ENCODE measurements at regions not wholly inside any gene's neighbourhood (a gene's known extent, or its start where the extent isn't known, plus 50 kb on each side); places are given as distances from the start of the nearest gene placed in this dataset.

DNA sequence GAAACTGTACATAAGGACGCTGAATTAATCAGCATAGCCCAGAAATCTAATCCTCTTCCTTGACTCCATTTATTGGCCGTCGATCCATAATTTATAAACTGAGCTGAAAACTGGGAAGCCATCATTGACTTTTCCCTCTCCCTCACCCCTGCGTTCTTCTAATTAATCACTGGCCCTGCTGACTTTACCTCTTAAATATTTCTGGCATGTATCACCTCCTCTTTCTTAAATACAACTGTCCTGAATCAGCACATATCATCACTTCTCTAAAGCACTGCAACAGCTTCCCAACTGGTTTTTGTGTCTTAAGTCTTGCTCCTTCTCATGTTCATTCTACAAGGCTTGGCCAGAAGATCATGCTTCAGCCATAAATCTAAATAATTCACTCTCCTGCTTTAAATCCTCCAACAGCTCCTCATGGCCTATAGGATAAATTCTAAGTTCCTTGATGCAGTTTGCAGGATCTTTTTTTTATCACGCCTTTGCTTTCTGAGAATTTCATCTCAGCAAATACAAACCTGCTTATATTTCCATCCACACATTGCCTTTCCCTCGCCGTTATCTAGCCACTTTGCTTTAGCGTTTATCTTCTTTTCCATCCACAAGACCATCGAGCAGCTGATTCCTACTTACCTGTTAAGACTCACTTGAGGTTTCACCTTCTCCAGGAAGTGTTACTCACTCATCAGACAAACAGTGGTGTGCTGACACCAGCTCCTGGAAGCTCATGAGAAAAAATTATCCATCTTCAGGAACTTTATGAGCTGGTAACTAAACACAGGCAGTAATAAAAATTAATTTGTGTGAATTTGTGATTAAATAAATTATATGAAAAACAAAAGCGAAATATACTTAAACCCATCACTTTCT lies 295.6 kb upstream of the FLRT2 start:
- H3K27me3 Mint-ChIP-seq (ENCODE audit: low read depth) = no peaks in the 10 kb centered on the region
- no peaks in the 10 kb centered on the region for H3K36me3 Mint-ChIP-seq (ENCODE audit: insufficient read depth)
- DNase-seq (no peak), ATAC-seq (no peak)
- no peak overlapping the region for H3K4me3 Mint-ChIP-seq
- no peaks in the 10 kb centered on the region for H3K4me1 Mint-ChIP-seq (ENCODE audit: low read depth)
- peaks cover 6% of the 10 kb centered on the region for H3K9me3 Mint-ChIP-seq

DNA sequence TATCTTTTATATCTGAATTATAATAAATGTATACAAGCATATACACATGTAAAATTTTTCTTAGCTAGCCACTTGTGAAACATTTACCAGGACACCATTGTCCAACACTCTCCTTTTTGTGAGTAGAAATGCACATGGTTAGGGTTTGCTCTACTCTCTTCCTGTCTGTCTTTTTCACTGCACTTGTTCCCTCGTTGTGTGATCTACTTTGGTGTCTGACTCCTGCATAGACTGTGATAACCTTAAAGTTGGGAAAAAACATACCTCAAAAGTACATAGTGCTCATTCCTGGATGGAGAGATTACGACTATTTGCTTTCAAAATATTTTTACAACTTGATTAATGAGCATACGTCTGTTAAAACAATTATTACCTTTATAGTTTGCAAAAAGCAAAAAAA lies 294.1 kb upstream of the FLRT2 start:
- Mint-ChIP-seq H3K4me1 (ENCODE audit: low read depth) (no peaks in the 10 kb centered on the region), H3K4me3 (no peak overlapping the region), H3K36me3 (ENCODE audit: insufficient read depth) (no peaks in the 10 kb centered on the region), H3K27me3 (ENCODE audit: low read depth) (no peaks in the 10 kb centered on the region), H3K9me3 (peaks cover 3% of the 10 kb centered on the region)
- no peak for ATAC-seq
- DNase-seq = no peak

DNA sequence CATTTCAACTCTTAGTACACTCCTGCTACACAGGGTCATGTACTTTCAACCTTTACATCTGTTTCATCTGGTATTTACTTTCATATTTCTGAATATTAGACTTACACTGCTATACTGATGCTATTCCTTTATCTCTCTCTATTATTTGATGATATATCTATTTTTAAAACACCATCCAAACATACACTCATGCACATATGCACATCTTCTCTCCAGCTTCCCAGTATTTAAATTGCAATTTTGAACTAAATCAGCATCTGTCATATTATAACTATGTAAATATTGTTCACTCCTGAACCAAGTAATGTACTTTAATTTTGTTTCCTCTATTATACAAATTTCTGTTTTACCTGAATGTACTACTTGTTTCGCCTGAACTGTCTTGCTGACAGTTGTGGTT lies 293.6 kb upstream of the FLRT2 start:
- no peak overlapping the region for H3K4me3 Mint-ChIP-seq
- H3K9me3 Mint-ChIP-seq = peaks cover 3% of the 10 kb centered on the region
- H3K4me1 Mint-ChIP-seq (ENCODE audit: low read depth) = no peaks in the 10 kb centered on the region
- no peak for ATAC-seq
- DNase-seq = no peak
- no peaks in the 10 kb centered on the region for H3K36me3 Mint-ChIP-seq (ENCODE audit: insufficient read depth)
- no peaks in the 10 kb centered on the region for H3K27me3 Mint-ChIP-seq (ENCODE audit: low read depth)

DNA sequence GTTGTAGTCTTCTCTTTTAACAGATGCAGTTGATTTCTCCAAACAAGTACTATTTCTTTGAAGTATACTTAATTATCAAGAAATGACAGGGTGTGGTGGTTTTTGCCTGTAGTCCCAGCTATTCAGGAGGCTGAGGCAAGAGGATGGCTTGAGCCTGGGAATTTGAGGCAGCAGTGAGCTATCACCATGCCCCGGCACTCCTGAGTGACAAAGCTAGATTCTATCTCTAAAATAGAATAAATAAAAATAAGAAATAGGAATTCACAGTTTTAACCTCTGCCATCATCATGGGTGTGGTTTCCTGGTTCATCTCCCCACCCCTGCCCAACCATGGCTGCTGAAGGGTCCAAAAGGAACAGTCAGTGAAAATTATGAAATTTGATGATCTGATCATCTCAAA lies 290.2 kb upstream of the FLRT2 start:
- no peak for DNase-seq
- Mint-ChIP-seq H3K4me3 (no peak overlapping the region), H3K27me3 (ENCODE audit: low read depth) (no peaks in the 10 kb centered on the region), H3K4me1 (ENCODE audit: low read depth) (no peaks in the 10 kb centered on the region), H3K9me3 (peaks cover 4% of the 10 kb centered on the region), H3K36me3 (ENCODE audit: insufficient read depth) (no peaks in the 10 kb centered on the region)
- no peak for ATAC-seq

DNA sequence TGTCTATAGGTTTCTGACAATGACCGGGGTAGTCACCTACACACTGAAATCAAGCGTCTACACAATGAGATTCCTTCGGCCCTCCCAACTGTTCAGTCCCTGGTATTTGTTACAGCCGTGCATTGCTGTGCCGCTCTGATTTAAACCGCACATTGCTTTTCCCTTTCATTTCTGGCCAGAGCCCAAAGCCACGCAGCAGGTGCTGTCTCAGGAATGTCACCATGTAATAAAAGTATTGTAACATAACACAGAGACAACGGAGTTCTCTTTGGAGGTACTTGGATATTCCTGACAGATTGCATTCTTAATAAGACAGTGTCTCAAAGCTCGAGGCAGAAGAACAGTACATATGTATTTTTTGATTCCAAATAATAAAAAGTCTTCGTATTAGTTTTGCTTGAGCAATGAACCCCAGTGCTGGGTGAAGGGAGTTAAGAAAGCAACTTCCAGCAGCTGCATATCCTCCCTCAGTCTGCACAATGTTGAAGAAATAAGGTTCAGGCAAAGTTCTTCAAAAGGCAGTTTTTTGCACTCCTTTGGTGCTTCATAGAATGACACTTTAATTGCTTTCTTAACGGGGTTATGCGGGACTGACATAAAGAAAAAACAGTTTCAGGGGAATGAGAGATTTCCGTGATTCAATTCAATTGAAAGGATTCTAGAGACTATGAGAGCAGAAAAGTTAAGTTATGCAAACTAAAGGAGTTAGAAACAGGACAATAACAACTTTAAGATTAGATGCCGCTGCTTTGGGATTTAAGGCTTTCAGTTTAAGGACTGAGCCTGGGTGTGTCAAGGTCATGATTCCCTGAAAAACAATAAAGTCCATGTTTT lies 288.7 kb upstream of the FLRT2 start:
- DNase-seq = no peak
- H3K4me1 Mint-ChIP-seq (ENCODE audit: low read depth) = no peaks in the 10 kb centered on the region
- no peak for ATAC-seq
- no peak overlapping the region for H3K4me3 Mint-ChIP-seq
- H3K27me3 Mint-ChIP-seq (ENCODE audit: low read depth) = no peaks in the 10 kb centered on the region
- H3K36me3 Mint-ChIP-seq (ENCODE audit: insufficient read depth) = no peaks in the 10 kb centered on the region
- peaks cover 4% of the 10 kb centered on the region for H3K9me3 Mint-ChIP-seq

DNA sequence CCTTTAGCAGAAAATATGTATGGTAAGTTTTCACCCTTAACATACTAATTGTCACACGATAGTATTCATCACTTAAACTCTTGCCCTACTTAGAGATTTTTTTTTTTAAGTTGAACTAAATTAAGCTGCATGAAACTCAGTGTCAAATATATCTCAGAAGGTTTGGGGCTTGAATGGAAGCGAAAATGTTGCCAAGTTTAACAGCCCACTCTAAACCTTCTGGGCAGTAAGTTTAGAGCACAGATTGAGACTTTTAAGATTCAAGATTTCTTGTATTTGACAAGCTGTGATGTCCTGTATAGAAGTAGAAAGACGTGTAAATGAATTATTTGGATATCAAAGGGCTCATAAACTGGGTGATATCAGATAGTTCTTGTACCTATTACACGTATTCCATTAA lies 287.3 kb upstream of the FLRT2 start:
- no peak overlapping the region for H3K4me3 Mint-ChIP-seq
- H3K9me3 Mint-ChIP-seq = peaks cover 4% of the 10 kb centered on the region
- no peak for DNase-seq
- no peak for ATAC-seq
- H3K36me3 Mint-ChIP-seq (ENCODE audit: insufficient read depth) = no peaks in the 10 kb centered on the region
- H3K4me1 Mint-ChIP-seq (ENCODE audit: low read depth) = no peaks in the 10 kb centered on the region
- H3K27me3 Mint-ChIP-seq (ENCODE audit: low read depth) = no peaks in the 10 kb centered on the region

DNA sequence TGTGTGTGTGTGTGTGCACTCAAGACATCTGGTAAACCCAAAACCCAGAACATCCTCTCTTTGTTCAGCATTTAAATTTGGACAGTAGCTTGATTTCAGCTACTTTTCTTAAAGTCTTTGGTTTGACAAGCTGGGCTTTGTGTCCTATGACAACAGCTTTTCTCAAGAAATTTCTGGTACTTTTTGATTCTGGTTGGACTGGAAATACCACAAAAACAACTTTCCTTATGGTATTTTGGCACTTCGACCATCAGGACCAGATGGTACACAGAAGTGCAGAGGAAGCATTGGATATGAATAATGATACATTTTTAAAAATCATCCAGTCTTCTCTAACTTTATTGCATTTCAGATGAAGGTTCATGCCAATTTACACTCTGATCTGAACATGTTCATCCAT lies 286.6 kb upstream of the FLRT2 start:
- no peaks in the 10 kb centered on the region for H3K27me3 Mint-ChIP-seq (ENCODE audit: low read depth)
- no peak for ATAC-seq
- H3K4me1 Mint-ChIP-seq (ENCODE audit: low read depth) = no peaks in the 10 kb centered on the region
- no peak for DNase-seq
- peaks cover 4% of the 10 kb centered on the region for H3K9me3 Mint-ChIP-seq
- no peaks in the 10 kb centered on the region for H3K36me3 Mint-ChIP-seq (ENCODE audit: insufficient read depth)
- no peak overlapping the region for H3K4me3 Mint-ChIP-seq

DNA sequence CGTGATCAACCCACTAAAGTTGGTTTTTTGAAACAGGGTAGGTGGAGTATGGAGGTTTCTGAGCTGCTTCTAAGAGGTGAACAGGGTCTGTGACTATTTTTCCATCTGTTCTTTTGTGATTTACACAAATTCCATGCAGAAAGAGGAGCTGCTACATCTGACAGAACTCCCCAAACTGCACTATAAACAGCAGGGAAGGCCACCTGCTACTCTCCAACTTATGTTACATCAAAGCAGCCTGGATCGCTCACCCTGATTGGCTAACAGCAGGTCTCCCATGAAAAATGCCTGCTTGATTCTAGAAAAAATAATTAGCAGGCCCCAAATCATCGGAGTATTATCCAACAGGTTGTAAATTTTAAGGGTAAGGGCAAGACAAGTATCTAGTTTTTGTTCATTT lies 282.9 kb upstream of the FLRT2 start:
- Mint-ChIP-seq H3K27me3 (ENCODE audit: low read depth) (no peaks in the 10 kb centered on the region), H3K4me3 (no peak overlapping the region), H3K4me1 (ENCODE audit: low read depth) (no peaks in the 10 kb centered on the region), H3K9me3 (peaks cover 4% of the 10 kb centered on the region), H3K36me3 (ENCODE audit: insufficient read depth) (no peaks in the 10 kb centered on the region)
- DNase-seq = no peak
- ATAC-seq = no peak

DNA sequence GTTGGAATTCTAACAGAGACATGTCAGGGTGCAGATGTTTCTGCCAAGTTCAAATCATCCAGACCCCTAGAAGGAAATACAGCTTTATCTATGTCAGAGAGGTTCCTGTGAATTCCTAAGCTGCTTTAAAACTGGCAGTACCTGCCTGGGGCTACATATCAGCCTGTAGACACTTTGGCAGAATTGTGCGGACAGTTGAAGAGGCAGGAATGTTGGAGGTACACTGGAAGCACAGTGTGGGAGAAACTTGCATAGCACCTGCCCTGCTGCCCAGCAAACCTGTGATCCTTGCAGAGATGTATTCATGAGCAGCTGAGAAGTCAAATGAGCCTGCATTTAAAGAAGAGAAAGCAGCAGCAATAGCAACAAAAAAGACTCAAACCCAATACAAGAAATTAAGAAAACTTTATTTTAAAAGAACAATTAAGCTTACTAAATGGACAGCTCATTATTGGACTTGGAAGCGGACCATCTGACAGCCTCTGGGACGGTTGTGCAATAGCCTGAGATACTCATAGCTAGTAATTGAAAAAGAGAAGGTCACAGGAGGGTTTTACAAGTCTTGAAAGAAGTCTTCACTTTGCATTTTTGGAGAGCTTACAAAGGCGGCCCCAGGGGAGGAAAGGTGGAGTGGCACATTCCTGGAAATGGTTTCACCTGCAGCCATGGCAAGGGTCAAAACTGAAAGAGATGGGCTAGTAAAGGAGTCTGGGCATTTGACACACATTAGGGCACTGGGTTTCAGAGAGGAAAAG lies 280.9 kb upstream of the FLRT2 start:
- H3K9me3 Mint-ChIP-seq = no peaks in the 10 kb centered on the region
- ATAC-seq (no peak), DNase-seq (no peak)
- no peaks in the 10 kb centered on the region for H3K4me1 Mint-ChIP-seq (ENCODE audit: low read depth)
- H3K27me3 Mint-ChIP-seq (ENCODE audit: low read depth) = no peaks in the 10 kb centered on the region
- no peak overlapping the region for H3K4me3 Mint-ChIP-seq
- H3K36me3 Mint-ChIP-seq (ENCODE audit: insufficient read depth) = no peaks in the 10 kb centered on the region

DNA sequence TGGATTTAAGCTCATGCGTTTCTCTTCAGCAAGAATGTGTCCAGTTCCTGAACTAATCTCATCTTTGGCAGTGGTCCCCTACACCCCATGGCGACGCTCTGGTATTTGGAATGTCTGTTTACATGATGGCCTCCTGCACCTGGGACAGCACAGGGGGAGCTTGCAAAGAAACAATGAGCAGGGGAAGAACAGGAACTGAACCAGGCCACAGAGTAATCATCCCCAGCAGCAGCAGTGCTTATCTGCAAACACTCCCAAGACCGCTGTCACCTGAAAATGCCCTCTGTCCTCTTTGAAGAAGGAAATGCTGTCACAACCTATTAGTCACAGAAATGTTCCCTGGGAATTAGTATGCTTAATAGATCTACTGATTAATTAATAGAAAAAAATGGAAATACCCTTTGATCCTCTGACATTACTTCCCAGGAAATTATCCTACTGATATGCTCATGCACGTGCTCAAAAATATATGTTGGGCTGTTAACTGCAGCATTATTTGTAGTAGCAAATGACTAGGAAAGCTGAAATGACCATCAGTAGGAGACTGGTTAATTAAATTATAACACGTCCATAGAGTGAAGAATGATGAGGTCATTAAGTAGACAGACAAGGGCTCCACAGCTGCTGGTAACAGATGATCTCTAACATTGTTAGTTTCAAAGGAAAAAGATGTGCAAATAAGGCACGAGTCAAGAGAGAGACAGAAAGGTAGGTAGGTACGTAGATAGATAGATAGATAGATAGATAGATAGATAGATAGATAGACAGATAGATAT lies 279.3 kb upstream of the FLRT2 start:
- no peaks in the 10 kb centered on the region for H3K4me1 Mint-ChIP-seq (ENCODE audit: low read depth)
- H3K4me3 Mint-ChIP-seq = no peak overlapping the region
- no peaks in the 10 kb centered on the region for H3K9me3 Mint-ChIP-seq
- ATAC-seq (no peak), DNase-seq (no peak)
- H3K36me3 Mint-ChIP-seq (ENCODE audit: insufficient read depth) = no peaks in the 10 kb centered on the region
- no peaks in the 10 kb centered on the region for H3K27me3 Mint-ChIP-seq (ENCODE audit: low read depth)

DNA sequence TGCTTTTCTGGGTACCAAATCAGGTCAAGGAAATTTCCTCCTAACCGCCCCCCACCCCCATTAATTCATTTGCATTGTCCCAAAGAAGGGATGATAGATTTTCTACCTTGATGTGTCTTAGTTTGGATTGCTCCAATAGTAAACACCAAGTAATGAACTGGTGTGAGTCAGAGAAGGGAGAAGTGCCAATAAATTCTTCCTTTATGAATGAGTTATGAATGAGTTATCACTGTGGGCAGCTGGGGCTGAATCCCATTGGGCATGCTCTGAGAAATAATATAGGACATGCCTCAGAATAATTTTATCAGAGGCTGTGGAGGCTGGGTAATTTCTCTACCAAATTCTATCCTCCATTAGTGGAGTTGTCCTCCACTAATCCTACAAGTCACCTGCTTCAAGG lies 277.9 kb upstream of the FLRT2 start:
- Mint-ChIP-seq H3K4me1 (ENCODE audit: low read depth) (no peaks in the 10 kb centered on the region), H3K9me3 (no peaks in the 10 kb centered on the region), H3K4me3 (no peak overlapping the region), H3K27me3 (ENCODE audit: low read depth) (no peaks in the 10 kb centered on the region), H3K36me3 (ENCODE audit: insufficient read depth) (no peaks in the 10 kb centered on the region)
- no peak for ATAC-seq
- DNase-seq = no peak

DNA sequence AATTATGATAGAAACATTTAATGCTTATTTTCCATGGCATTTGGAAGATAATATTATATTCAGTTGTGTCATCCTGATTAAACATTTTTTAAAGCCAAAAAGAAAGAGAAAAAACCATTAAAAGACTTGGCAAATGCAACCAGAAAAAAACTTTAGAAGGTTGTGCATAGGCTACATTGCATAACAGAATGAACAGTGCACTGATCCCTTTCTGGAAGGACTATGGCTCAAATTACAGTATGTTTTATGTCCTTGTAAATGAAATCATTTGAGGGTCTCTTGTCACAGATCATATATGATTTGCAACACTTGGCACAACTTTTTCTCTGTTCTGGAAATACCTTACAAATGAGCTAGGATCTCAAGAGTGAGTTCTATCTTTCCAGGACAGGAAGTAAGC lies 275.2 kb upstream of the FLRT2 start:
- H3K4me3 Mint-ChIP-seq = no peak overlapping the region
- no peak for ATAC-seq
- no peaks in the 10 kb centered on the region for H3K27me3 Mint-ChIP-seq (ENCODE audit: low read depth)
- no peak for DNase-seq
- no peaks in the 10 kb centered on the region for H3K36me3 Mint-ChIP-seq (ENCODE audit: insufficient read depth)
- peaks cover 4% of the 10 kb centered on the region for H3K9me3 Mint-ChIP-seq
- H3K4me1 Mint-ChIP-seq (ENCODE audit: low read depth) = no peaks in the 10 kb centered on the region

DNA sequence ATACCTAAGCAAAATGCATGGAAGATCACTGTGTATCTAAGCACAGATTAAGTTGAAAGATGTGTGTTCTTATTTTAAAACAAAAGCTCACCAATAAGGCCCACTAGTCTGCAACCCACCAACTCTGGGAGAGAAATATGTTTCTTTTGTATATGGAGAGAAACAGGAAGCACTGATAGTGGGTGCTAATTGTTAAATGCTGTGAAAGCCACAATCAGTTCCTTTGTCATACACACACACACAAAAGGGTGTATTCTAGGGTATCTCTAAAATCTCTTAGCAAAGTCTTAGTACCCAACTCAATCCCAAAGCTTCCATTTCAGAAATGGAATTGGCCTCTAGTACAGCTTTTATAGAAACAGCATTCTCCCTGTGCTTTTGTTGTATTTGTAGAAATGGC lies 272.7 kb upstream of the FLRT2 start:
- Mint-ChIP-seq H3K4me1 (ENCODE audit: low read depth) (no peaks in the 10 kb centered on the region), H3K27me3 (ENCODE audit: low read depth) (no peaks in the 10 kb centered on the region), H3K4me3 (no peak overlapping the region), H3K9me3 (peaks cover 15% of the 10 kb centered on the region), H3K36me3 (ENCODE audit: insufficient read depth) (no peaks in the 10 kb centered on the region)
- DNase-seq (no peak), ATAC-seq (no peak)
